OCI-LY1 (cell line): ENCODE measurements at regions not wholly inside any gene's neighbourhood (a gene's known extent, or its start where the extent isn't known, plus 50 kb on each side); places are given as distances from the start of the nearest gene placed in this dataset.

Experiments used
- H2AFZ ChIP-seq: fragments of 200-600 bp; sonication (generic), shearing (Covaris generic); 2 replicates; pipeline ENCODE4 v1.6.0; 2014; ENCODE audit warnings: antibody characterized with exemption, mild to moderate bottlenecking, low read length
- H3F3A ChIP-seq: fragments of 200-600 bp; sonication (generic), shearing (Covaris generic); 2 replicates; pipeline ENCODE4 v1.6.0; 2014; ENCODE audit warnings: mild to moderate bottlenecking, antibody characterized with exemption, low read length, moderate library complexity; ENCODE audit not compliant: insufficient read depth
- H3K27ac ChIP-seq: fragments of 200-600 bp; sonication (generic); 2 replicates; pipeline ENCODE4 v1.5.1; 2014; ENCODE audit warnings: low read length, mixed run types, mild to moderate bottlenecking, low read depth; ENCODE audit not compliant: poor library complexity, severe bottlenecking
- H3K27me3 ChIP-seq: fragments of 200-600 bp; sonication (generic); 2 replicates; pipeline ENCODE4 v1.6.0; 2014; ENCODE audit warnings: antibody characterized with exemption, mild to moderate bottlenecking, low read length, moderate library complexity; ENCODE audit not compliant: insufficient read depth
- H3K36me3 ChIP-seq: fragments of 200-600 bp; sonication (generic); 2 replicates; pipeline ENCODE4 v1.6.1; 2014; ENCODE audit warnings: mild to moderate bottlenecking, antibody characterized with exemption, low read length, moderate library complexity, mixed read lengths; ENCODE audit not compliant: insufficient read depth
- H3K4me1 ChIP-seq: fragments of 200-600 bp; sonication (generic); 2 replicates; pipeline ENCODE4 v1.5.1; 2014; ENCODE audit warnings: mild to moderate bottlenecking, low read length, moderate library complexity; ENCODE audit not compliant: insufficient read depth, severe bottlenecking
- H3K4me2 ChIP-seq: fragments of 200-600 bp; sonication (generic), shearing (Covaris generic); 2 replicates; pipeline ENCODE4 v1.6.1; 2014; ENCODE audit warnings: low read length
- H3K4me3 ChIP-seq: fragments of 200-600 bp; sonication (generic); 2 replicates; pipeline ENCODE4 v1.5.1; 2014; ENCODE audit warnings: low read length, low read depth, mild to moderate bottlenecking, mixed read lengths; ENCODE audit not compliant: poor library complexity, severe bottlenecking
- H3K79me2 ChIP-seq: fragments of 200-600 bp; shearing (Covaris generic); 2 replicates; pipeline ENCODE4 v1.6.1; 2016; ENCODE audit warnings: mixed run types, low read length, mixed read lengths; ENCODE audit not compliant: insufficient read depth
- H3K9ac ChIP-seq: fragments of 200-600 bp; sonication (generic), shearing (Covaris generic); 2 replicates; pipeline ENCODE4 v1.6.1; 2014; ENCODE audit warnings: mild to moderate bottlenecking, low read length, mixed read lengths
- H3K9me2 ChIP-seq: fragments of 200-600 bp; sonication (generic), shearing (Covaris generic); 2 replicates; pipeline ENCODE4 v1.6.1; 2014; ENCODE audit warnings: low read depth, mild to moderate bottlenecking, low read length, mixed read lengths
- H3K9me3 ChIP-seq: fragments of 200-600 bp; shearing (Covaris generic); 2 replicates; pipeline ENCODE4 v1.6.1; 2014; ENCODE audit warnings: low read length, mixed read lengths
- H4K20me1 ChIP-seq: fragments of 200-600 bp; sonication (generic), shearing (Covaris generic); 2 replicates; pipeline ENCODE4 v1.6.0; 2016; ENCODE audit warnings: mild to moderate bottlenecking, low read length; ENCODE audit not compliant: insufficient read depth
- CTCF ChIP-seq: fragments of 200-600 bp; sonication (generic), shearing (Covaris generic); IDR thresholded peaks from 2 replicates; pipeline ENCODE4 v1.5.1; 2017; ENCODE audit warnings: mild to moderate bottlenecking, antibody characterized with exemption, low read length, moderate library complexity, mixed read lengths
- EZH2 ChIP-seq: fragments of 200-600 bp; sonication (generic), shearing (Covaris generic); IDR thresholded peaks from 2 replicates; pipeline ENCODE4 v1.8.0; 2017; ENCODE audit warnings: borderline replicate concordance, mixed run types, mild to moderate bottlenecking, antibody characterized with exemption, low read length, moderate library complexity, mixed read lengths

GRCh38 chr4:130511776-130512175, 1415.8 kb downstream of the C4orf33 start:
- Histone ChIP-seq H3K27ac (no peak overlapping the region), H3K36me3 (no peaks in the 10 kb centered on the region), H2AFZ (peak overlapping the region; percentile 34; the same call in 1 of the 2 replicates)

GRCh38 chr4:130524057-130524456, 1428.1 kb downstream of the C4orf33 start:
- no peak overlapping the region for H2AFZ ChIP-seq
- peaks cover 11% of the 10 kb centered on the region; the same call in 1 of the 2 replicates for H3K9me3 ChIP-seq
- H3K9me2 ChIP-seq = no peaks in the 10 kb centered on the region
- no peaks in the 10 kb centered on the region for H3K27me3 ChIP-seq
- no peaks in the 10 kb centered on the region for H3F3A ChIP-seq
- H3K4me2 ChIP-seq = no peak overlapping the region
- TF ChIP-seq EZH2 (no peak), CTCF (no peak)
- no peaks in the 10 kb centered on the region for H3K36me3 ChIP-seq
- no peak overlapping the region for H3K4me3 ChIP-seq
- H3K4me1 ChIP-seq = no peaks in the 10 kb centered on the region
- H4K20me1 ChIP-seq = no peaks in the 10 kb centered on the region
- H3K9ac ChIP-seq = no peak overlapping the region
- no peak overlapping the region for H3K27ac ChIP-seq
- no peaks in the 10 kb centered on the region for H3K79me2 ChIP-seq

More at GRCh38 chr4:130511776-130512175, 1415.8 kb downstream of the C4orf33 start:
- Histone ChIP-seq H3K4me2 (no peak overlapping the region), H3K4me3 (no peak overlapping the region), H3K9me3 (no peaks in the 10 kb centered on the region), H3K79me2 (no peaks in the 10 kb centered on the region), H3K4me1 (peaks cover 5% of the 10 kb centered on the region), H3F3A (no peaks in the 10 kb centered on the region), H3K9me2 (no peaks in the 10 kb centered on the region), H4K20me1 (no peaks in the 10 kb centered on the region), H3K27me3 (no peaks in the 10 kb centered on the region), H3K9ac (no peak overlapping the region)
- TF ChIP-seq EZH2 (no peak), CTCF (no peak)

GRCh38 chr4:130530505-130530904, 1434.6 kb downstream of the C4orf33 start:
- no peaks in the 10 kb centered on the region for H4K20me1 ChIP-seq
- H3K4me3 ChIP-seq = no peak overlapping the region
- H3K9me3 ChIP-seq = no peaks in the 10 kb centered on the region
- H3K27me3 ChIP-seq = no peaks in the 10 kb centered on the region
- H3K9ac ChIP-seq = no peak overlapping the region
- peaks cover 20% of the 10 kb centered on the region for H3K4me1 ChIP-seq
- no peaks in the 10 kb centered on the region for H3K36me3 ChIP-seq
- H3K79me2 ChIP-seq = no peaks in the 10 kb centered on the region
- no peaks in the 10 kb centered on the region for H3F3A ChIP-seq
- no peak overlapping the region for H3K4me2 ChIP-seq
- H3K27ac ChIP-seq = no peak overlapping the region
- no peaks in the 10 kb centered on the region for H3K9me2 ChIP-seq
- H2AFZ ChIP-seq = peak overlapping the region; percentile 84; the same call in 1 of the 2 replicates
- TF ChIP-seq EZH2 = no peak
- no peak for TF ChIP-seq CTCF
